ENCODE measurements at regions not wholly inside any gene's neighbourhood (a gene's known extent, or its start where the extent isn't known, plus 50 kb on each side); places are given as distances from the start of the nearest gene placed in this dataset.

DNA sequence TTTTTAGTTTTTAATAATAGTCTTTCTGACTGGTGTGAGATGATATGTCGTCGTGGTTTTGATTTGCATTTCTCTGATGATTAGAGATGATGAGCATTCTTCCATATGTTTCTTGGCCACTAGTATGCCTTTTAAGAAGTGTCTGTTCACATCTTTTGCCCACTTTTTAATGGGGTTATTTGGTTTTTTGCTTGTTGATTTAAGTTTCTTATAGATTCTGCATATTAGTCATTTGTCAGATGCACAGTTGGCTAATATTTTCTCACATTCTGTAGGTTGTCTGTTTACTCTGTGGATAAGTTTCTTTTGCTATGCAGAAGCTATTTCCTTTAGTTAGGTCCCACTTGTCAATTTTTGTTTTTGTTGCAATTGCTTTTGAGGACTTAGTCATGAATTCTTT is 185.4 kb downstream of the SUCNR1 start:
- TF ChIP-seq, protein P1, sequence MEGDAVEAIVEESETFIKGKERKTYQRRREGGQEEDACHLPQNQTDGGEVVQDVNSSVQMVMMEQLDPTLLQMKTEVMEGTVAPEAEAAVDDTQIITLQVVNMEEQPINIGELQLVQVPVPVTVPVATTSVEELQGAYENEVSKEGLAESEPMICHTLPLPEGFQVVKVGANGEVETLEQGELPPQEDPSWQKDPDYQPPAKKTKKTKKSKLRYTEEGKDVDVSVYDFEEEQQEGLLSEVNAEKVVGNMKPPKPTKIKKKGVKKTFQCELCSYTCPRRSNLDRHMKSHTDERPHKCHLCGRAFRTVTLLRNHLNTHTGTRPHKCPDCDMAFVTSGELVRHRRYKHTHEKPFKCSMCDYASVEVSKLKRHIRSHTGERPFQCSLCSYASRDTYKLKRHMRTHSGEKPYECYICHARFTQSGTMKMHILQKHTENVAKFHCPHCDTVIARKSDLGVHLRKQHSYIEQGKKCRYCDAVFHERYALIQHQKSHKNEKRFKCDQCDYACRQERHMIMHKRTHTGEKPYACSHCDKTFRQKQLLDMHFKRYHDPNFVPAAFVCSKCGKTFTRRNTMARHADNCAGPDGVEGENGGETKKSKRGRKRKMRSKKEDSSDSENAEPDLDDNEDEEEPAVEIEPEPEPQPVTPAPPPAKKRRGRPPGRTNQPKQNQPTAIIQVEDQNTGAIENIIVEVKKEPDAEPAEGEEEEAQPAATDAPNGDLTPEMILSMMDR (IDR thresholded peaks at IDR 0.05) = no peak
- TF ChIP-seq POLR2A (IDR thresholded peaks at IDR 0.05) = no peak
